Panc1 (cell line): ENCODE measurements at regions not wholly inside any gene's neighbourhood (a gene's known extent, or its start where the extent isn't known, plus 50 kb on each side); places are given as distances from the start of the nearest gene placed in this dataset.

ENCODE experiments used
- POLR2AphosphoS5 ChIP-seq: IDR thresholded peaks from 2 replicates; pipeline ENCODE4 v1.6.1; 2012; ENCODE audit warnings: mild to moderate bottlenecking, low read depth, low read length, moderate library complexity
- REST ChIP-seq, 2 experiments: IDR thresholded peaks; 2 replicates each; pipeline ENCODE4 v1.6.1; 2011 to 2012; ENCODE audit warnings: low read depth in 2 of 2, control low read depth in 1 of 2, low read length in 1 of 2, mild to moderate bottlenecking in 1 of 2, moderate library complexity in 1 of 2; ENCODE audit not compliant: insufficient read depth in 1 of 2
- SIN3A ChIP-seq: IDR thresholded peaks from 2 replicates; pipeline ENCODE4 v1.6.1; 2012; ENCODE audit warnings: low read depth, mild to moderate bottlenecking, low read length, moderate library complexity, borderline replicate concordance; ENCODE audit not compliant: insufficient read depth
- TCF7L2 ChIP-seq: IDR thresholded peaks from 2 replicates; pipeline ENCODE4 v1.6.1; 2011; ENCODE audit warnings: mild to moderate bottlenecking, low read depth, low read length, inconsistent platforms
- TF ChIP-seq, protein P1 (sequence below): fragments of 450-650 bp; IDR thresholded peaks from 2 replicates; pipeline ENCODE4 v1.5.1; 2017; ENCODE audit warnings: mild to moderate bottlenecking

DNA sequence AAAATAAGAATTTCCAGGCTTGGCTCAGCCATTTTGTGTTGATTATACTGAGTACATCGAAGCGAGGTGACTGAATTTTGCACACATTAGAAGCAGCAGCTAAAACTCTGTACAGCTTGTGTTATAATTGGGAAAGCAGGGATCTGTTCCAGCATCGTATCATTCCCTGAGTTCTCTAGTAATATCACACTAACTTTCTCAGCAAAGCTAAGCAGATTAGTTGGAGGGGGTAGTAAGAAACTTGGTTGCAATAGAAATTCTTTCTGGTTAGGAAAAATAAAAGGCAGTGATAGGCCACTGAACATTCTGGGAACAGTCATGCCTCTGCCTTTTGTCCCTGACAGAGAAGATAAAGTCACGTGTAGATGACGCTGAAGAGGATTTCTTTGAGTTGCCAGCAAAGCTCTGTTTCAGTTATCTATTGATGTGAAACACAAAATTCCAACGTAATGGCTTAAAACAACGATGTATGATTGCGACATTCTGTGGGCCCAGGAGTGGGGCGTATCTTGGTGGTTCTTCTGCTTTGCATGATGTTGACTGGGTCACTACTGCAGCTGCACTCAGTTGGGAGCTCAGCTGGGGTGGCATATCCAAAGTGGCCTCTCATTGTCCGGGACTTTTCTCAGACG lies 202.1 kb upstream of the MEX3C start:
- TF ChIP-seq, protein P1, sequence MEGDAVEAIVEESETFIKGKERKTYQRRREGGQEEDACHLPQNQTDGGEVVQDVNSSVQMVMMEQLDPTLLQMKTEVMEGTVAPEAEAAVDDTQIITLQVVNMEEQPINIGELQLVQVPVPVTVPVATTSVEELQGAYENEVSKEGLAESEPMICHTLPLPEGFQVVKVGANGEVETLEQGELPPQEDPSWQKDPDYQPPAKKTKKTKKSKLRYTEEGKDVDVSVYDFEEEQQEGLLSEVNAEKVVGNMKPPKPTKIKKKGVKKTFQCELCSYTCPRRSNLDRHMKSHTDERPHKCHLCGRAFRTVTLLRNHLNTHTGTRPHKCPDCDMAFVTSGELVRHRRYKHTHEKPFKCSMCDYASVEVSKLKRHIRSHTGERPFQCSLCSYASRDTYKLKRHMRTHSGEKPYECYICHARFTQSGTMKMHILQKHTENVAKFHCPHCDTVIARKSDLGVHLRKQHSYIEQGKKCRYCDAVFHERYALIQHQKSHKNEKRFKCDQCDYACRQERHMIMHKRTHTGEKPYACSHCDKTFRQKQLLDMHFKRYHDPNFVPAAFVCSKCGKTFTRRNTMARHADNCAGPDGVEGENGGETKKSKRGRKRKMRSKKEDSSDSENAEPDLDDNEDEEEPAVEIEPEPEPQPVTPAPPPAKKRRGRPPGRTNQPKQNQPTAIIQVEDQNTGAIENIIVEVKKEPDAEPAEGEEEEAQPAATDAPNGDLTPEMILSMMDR: no peak
- TF ChIP-seq POLR2AphosphoS5 (no peak), REST (IDR thresholded peaks at IDR 0.05; ENCODE audit: insufficient read depth in 1 of 2, low read depth in 2 of 2, low read length in 1 of 2) (no peak), TCF7L2 (no peak), SIN3A (no peak)
